ENCODE measurements at regions not wholly inside any gene's neighbourhood (a gene's known extent, or its start where the extent isn't known, plus 50 kb on each side); places are given as distances from the start of the nearest gene placed in this dataset.

DNA sequence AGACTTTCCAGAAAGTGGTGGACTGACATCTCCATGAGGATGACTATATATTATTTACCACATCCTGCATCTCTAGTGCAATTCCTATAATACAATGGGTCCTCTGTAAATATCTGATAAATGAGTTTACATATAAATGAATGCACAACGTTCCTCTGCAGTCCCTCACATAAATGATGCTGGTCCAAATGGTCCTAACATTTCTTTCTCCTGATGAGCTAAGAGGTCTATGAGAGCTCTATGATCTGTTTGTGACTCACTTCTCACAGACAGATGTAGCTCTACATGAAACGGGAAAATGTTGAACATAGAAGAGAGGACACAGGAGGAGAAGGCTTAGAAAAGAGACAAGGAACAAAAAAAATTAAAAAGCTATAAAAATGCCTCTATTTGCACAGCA is 201.2 kb upstream of the PIK3C3 start:
- Histone ChIP-seq H3K27me3 (ENCODE audit: control insufficient read depth, insufficient read depth, low read length) (no peaks in the 10 kb centered on the region), H3K4me3 (ENCODE audit: low read length) (no peak overlapping the region), H3K27ac (ENCODE audit: low read length) (no peak overlapping the region), H3K4me1 (ENCODE audit: control insufficient read depth, insufficient read depth, low read length) (no peaks in the 10 kb centered on the region), H3K36me3 (ENCODE audit: control insufficient read depth, insufficient read depth, low read length) (no peaks in the 10 kb centered on the region), H3K9me3 (ENCODE audit: control insufficient read depth, insufficient read depth, low read length) (no peaks in the 10 kb centered on the region)
- H3K27me3 Mint-ChIP-seq (ENCODE audit: low read depth in 2 of 2), result no peaks in the 10 kb centered on the region
- intact Hi-C loops (cut with micrococcal nuclease), result no loop called here
- H3K4me3 Mint-ChIP-seq, result no peak overlapping the region
- 56% methylated on average over 2 of the region's 2 CpGs for WGBS (ENCODE audit: insufficient coverage)
- ATAC-seq (no peak), DNase-seq (no peak)
- H3K27ac Mint-ChIP-seq, result no peak overlapping the region
- H3K9me3 Mint-ChIP-seq, result peaks cover 6 to 16% of the 10 kb centered on the region in 2 donors
- no peaks in the 10 kb centered on the region for H3K36me3 Mint-ChIP-seq
- TF ChIP-seq, protein P1, sequence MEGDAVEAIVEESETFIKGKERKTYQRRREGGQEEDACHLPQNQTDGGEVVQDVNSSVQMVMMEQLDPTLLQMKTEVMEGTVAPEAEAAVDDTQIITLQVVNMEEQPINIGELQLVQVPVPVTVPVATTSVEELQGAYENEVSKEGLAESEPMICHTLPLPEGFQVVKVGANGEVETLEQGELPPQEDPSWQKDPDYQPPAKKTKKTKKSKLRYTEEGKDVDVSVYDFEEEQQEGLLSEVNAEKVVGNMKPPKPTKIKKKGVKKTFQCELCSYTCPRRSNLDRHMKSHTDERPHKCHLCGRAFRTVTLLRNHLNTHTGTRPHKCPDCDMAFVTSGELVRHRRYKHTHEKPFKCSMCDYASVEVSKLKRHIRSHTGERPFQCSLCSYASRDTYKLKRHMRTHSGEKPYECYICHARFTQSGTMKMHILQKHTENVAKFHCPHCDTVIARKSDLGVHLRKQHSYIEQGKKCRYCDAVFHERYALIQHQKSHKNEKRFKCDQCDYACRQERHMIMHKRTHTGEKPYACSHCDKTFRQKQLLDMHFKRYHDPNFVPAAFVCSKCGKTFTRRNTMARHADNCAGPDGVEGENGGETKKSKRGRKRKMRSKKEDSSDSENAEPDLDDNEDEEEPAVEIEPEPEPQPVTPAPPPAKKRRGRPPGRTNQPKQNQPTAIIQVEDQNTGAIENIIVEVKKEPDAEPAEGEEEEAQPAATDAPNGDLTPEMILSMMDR (IDR thresholded peaks at IDR 0.05), result no peak
- H3K4me1 Mint-ChIP-seq, result no peaks in the 10 kb centered on the region

DNA sequence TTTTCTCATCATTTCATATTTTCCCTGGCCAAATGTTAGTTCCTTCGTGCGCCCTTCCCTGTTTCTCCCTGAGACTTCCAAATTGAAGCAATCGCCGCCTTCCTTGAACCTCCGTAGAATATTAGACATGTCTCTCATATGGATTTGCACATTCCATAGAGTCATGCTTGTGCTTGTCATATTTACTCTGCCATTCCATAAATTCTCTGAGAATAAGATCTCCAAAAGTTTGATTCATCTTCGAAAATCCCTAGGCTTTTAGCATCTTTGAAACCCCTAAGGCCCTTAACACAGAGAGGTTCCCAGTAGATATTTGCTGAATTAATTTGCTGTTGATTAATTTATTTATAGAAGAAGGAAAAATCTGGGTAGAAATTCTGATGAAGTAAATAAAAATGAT is 202.2 kb upstream of the PIK3C3 start:
- Mint-ChIP-seq H3K27me3 (ENCODE audit: low read depth in 2 of 2) (no peaks in the 10 kb centered on the region), H3K36me3 (no peaks in the 10 kb centered on the region), H3K4me3 (no peak overlapping the region), H3K4me1 (no peaks in the 10 kb centered on the region), H3K9me3 (peaks cover 6 to 21% of the 10 kb centered on the region in 2 donors), H3K27ac (no peak overlapping the region)
- DNase-seq (no peak), ATAC-seq (no peak)
- Histone ChIP-seq H3K36me3 (ENCODE audit: control insufficient read depth, insufficient read depth, low read length) (no peaks in the 10 kb centered on the region), H3K9me3 (ENCODE audit: control insufficient read depth, insufficient read depth, low read length) (no peaks in the 10 kb centered on the region), H3K4me3 (ENCODE audit: low read length) (no peak overlapping the region), H3K27me3 (ENCODE audit: control insufficient read depth, insufficient read depth, low read length) (no peaks in the 10 kb centered on the region), H3K27ac (ENCODE audit: low read length) (no peak overlapping the region), H3K4me1 (ENCODE audit: control insufficient read depth, insufficient read depth, low read length) (no peaks in the 10 kb centered on the region)
- TF ChIP-seq, protein P1 (IDR thresholded peaks at IDR 0.05), result no peak
- intact Hi-C loops (cut with micrococcal nuclease), result no loop called here
- 91% methylated on average over 6 of the region's 6 CpGs for WGBS (ENCODE audit: insufficient coverage)

DNA sequence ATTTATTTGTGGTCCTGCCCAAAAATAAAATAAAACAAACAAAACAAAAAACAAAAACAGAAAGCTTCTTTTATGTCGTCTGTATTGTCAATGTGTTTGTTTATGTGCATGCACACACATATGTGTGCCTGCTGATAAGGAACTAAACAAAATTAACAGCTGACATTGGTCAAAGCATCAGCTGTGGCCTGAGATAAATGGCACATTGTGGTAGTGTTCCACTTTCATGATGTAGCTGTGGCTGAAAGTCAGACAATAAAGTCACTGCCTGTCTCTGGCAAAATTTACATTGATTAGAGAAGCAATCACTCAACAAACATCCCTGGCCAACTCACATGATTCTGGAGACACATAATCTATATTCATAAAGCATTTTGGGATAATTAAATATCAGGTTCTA is 203.4 kb upstream of the PIK3C3 start:
- Histone ChIP-seq H3K27ac (ENCODE audit: low read length) (no peak overlapping the region), H3K9me3 (ENCODE audit: control insufficient read depth, insufficient read depth, low read length) (no peaks in the 10 kb centered on the region), H3K27me3 (ENCODE audit: control insufficient read depth, insufficient read depth, low read length) (no peaks in the 10 kb centered on the region), H3K36me3 (ENCODE audit: control insufficient read depth, insufficient read depth, low read length) (no peaks in the 10 kb centered on the region), H3K4me1 (ENCODE audit: control insufficient read depth, insufficient read depth, low read length) (no peaks in the 10 kb centered on the region), H3K4me3 (ENCODE audit: low read length) (no peak overlapping the region)
- WGBS (ENCODE audit: insufficient coverage), result 50% methylated on average over 1 of the region's 1 CpG
- Mint-ChIP-seq H3K4me1 (no peaks in the 10 kb centered on the region), H3K27ac (no peak overlapping the region), H3K4me3 (no peak overlapping the region), H3K27me3 (ENCODE audit: low read depth in 2 of 2) (no peaks in the 10 kb centered on the region), H3K9me3 (peaks cover 6 to 19% of the 10 kb centered on the region in 2 donors), H3K36me3 (no peaks in the 10 kb centered on the region)
- intact Hi-C loops (cut with micrococcal nuclease), result no loop called here
- DNase-seq (no peak), ATAC-seq (no peak)
- TF ChIP-seq, protein P1 (IDR thresholded peaks at IDR 0.05), result no peak

DNA sequence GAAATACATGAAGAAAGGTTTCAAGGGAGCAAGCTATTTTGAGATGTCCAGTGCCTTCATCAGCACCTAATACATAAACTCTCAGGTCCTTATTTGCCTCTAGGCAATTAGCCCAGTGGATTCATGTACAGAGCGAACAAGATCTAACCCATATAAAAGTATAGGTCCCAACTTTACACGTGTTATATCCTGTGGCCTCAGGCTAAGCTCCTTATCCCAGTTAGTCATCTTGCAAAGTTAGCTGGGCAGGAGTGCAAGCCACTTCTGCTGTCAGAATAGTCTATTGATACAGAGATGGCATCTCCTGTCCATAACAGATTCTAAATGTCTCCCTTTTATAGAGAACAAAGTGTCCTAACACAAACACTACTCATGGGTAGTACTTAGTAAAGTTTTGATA is 203.9 kb upstream of the PIK3C3 start:
- no peaks in the 10 kb centered on the region for H3K36me3 Mint-ChIP-seq

More for the DNA sequence above, 203.9 kb upstream of the PIK3C3 start:
- ATAC-seq, result no peak
- H3K36me3 ChIP-seq (ENCODE audit: control insufficient read depth, insufficient read depth, low read length), result no peaks in the 10 kb centered on the region
- Mint-ChIP-seq H3K27me3 (ENCODE audit: low read depth in 2 of 2) (no peaks in the 10 kb centered on the region), H3K27ac (no peak overlapping the region), H3K9me3 (peaks cover 3 to 16% of the 10 kb centered on the region in 2 donors), H3K4me1 (no peaks in the 10 kb centered on the region), H3K4me3 (no peak overlapping the region)
- H3K27me3 ChIP-seq (ENCODE audit: control insufficient read depth, insufficient read depth, low read length), result no peaks in the 10 kb centered on the region
- H3K4me1 ChIP-seq (ENCODE audit: control insufficient read depth, insufficient read depth, low read length), result no peaks in the 10 kb centered on the region
- intact Hi-C loops (cut with micrococcal nuclease), result no loop called here
- 81% methylated on average over 2 of the region's 2 CpGs for WGBS (ENCODE audit: insufficient coverage)
- H3K27ac ChIP-seq (ENCODE audit: low read length), result no peak overlapping the region
- TF ChIP-seq, protein P1 (IDR thresholded peaks at IDR 0.05), result no peak
- H3K9me3 ChIP-seq (ENCODE audit: control insufficient read depth, insufficient read depth, low read length), result no peaks in the 10 kb centered on the region
- H3K4me3 ChIP-seq (ENCODE audit: low read length), result no peak overlapping the region
- no peak for DNase-seq
